Left colon (tissue), 2 donors: ENCODE measurements at regions not wholly inside any gene's neighbourhood (a gene's known extent, or its start where the extent isn't known, plus 50 kb on each side); places are given as distances from the start of the nearest gene placed in this dataset.

Source experiments
- ATAC-seq: fragments of 200-7000 bp; cut with Tn5 transposase; one replicate; pipeline ENCODE4 v1.9.1; 2020; ENCODE audit warnings: mild to moderate bottlenecking, moderate library complexity
- DNase-seq, 2 donors: peaks; one replicate each; pipeline ENCODE4 v3.0.0-alpha.2; 2020
- intact Hi-C, 2 donors: fragments of 100-400 bp; cut with DNase I in 1 of 2; cut with micrococcal nuclease in 1 of 2; formaldehyde crosslinking; loops; one replicate each; pipeline versions ENCODE4 v1.11.2 to v1.14.0; 2022; cut with DNase I, micrococcal nuclease
- donor health status: DM: no; HTN: no; CAD: no.
- donor health status: DM: yes; HTN: yes; CAD: no.

DNA sequence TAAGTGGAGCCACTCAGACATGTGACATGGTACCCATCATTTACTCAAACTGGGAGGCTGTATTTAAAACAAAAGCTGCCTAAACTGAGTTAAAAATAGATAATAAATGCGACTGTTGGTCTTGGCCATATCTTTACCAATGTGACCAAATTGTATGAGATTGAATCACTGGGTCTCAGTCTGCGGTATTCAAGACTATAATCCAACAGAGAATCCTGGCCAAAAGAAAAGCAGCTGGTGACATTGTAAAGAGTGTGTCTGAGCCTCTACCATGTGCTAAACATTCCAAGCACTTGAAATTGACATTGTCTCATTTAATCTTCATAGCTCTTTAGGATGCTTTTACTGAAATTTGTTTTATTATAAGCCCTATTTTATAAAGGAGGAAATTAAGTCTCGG lies 282.6 kb downstream of the ZNF608 start:
- intact Hi-C loops, result no loop called here
- no peak for ATAC-seq
- DNase-seq, result no peak

DNA sequence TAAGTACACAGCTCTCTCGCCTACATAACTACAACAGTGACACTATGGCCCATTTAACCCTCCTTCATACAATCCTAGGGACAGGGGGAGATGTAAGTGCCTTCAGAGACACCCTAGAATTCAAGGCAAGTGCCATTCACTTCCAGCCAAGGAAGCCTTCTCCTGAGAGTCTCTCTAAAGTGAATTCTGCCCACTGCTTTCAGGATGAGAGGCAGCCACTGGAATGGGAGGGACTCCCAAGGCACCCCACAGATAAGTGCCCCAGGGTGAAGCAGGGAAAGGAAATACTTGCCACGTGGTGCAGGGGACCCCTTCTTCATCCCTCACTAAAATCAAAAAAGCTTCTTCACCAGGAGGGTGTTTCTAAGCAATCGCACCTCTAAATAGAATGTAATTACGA lies 283.7 kb downstream of the ZNF608 start:
- DNase-seq, result no peak
- intact Hi-C loops, result no loop called here
- no peak for ATAC-seq

DNA sequence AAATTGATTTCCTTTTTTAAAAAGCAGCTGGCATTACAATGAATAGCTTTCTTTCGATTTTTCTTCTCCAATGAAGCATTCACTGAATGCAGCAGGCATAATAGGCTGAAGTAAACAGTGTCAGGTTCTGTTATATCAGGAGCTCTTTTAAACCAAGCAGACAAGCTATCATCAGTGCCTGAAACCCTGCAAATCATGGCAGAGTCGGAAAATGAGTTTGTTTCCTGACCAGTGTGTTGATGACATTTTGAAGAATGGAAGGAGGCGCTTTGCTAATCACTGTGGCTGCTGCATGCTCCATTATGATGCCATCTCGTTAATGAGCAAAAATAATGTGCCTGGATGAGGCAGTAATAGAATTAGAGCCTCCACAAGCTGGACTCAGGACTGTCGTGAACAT lies 284.5 kb downstream of the ZNF608 start:
- no peak for DNase-seq
- no peak for ATAC-seq
- intact Hi-C loops, result no loop called here

DNA sequence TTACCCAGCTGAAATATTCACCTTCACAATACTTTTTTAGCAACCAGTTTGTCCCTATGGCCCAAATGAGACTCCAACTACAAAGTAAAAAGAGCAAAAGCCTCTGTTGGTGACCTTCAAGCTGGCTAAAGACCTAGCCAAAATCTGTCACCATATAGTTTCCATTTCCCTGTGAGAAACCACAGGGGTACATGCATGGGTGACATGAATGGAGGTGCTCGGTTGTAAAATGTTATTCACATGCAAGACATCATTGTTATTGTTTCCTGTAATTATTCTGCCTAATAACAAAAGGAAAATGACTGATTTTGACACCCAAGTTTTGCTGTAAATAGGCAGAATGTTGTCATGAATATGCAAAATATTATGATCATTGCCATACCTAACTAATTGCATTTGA lies 285.3 kb downstream of the ZNF608 start:
- no peak for DNase-seq
- ATAC-seq, result no peak
- intact Hi-C loops, result no loop called here

DNA sequence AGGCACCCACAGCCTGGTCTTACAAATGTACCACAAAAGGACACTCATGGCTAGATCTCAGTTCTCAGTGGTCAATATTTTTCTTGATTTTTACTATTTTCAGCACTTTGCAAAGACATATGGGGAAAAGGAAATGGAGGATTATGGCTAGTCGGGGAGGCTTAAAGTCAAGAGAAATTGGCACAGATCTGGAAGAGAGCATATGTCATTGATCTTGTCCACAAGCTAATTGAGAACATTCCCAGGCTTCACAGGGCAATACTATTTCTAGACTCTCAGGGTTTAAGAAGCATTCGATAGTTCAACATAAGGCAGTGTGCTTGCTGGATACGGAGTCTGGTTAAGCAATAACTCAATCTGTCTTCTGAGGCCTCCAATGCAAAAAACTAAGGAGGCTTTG lies 285.8 kb downstream of the ZNF608 start:
- ATAC-seq (no peak), DNase-seq (no peak)
- intact Hi-C loops, result no loop called here

DNA sequence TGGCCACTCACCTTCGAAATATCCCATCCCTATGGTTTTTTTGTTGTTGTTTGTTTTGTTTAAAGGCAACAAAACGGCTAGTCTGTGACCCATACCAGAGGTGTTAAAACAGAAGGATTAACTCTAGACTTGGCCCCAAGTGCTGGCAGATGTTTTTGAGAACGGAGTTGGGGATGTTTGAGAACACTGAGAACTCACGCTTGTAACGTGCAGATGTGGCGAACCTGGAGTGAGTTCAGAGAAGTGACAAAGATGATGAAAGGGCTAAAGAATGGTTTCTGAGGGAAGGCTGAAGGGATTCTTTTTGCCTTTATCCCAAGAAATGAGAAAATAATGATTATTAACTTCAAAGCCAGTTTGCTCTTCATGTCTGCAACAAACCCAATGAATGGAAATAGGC lies 286.5 kb downstream of the ZNF608 start:
- no peak for ATAC-seq
- DNase-seq, result no peak
- intact Hi-C loops, result no loop called here

DNA sequence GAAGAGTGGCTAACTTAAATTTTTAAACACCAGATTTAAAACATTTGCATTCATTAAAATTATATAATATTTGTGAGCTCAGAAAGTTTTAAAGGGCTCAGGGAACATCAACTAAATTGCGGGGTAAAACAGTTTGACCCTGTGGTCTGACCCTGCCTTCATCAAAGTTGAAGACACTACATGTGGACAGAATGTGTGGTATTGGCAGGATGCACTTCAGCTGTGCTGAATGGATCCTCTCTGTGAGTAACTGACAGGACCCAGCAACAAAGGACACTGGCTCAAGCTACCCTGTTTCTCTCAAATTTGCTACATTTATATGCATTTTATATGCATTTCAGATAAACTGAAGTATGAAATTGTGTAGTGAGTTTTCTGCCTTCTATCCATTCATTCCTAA lies 288.5 kb downstream of the ZNF608 start:
- ATAC-seq (no peak), DNase-seq (no peak)
- intact Hi-C loops, result no loop called here

DNA sequence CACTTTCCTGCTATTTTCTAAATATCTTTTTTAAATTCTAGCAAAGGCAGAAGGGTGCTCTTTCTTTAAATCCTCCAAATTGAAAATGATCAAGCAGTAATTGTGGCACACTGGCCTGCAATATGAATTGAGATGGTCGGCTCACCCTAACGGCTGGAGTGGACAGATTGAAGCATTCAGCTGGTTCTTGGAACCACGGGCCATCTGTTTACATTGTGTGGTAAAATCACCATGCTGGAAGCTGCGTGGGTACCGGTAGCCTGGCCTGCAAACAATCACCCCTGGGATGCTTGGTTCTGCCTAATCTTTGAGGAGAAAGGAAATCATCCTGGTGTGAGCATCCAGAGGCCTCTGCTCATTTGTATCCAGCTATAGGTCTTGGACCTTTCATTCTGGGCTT lies 289.3 kb downstream of the ZNF608 start:
- DNase-seq, result no peak
- no peak for ATAC-seq
- intact Hi-C loops, result no loop called here

DNA sequence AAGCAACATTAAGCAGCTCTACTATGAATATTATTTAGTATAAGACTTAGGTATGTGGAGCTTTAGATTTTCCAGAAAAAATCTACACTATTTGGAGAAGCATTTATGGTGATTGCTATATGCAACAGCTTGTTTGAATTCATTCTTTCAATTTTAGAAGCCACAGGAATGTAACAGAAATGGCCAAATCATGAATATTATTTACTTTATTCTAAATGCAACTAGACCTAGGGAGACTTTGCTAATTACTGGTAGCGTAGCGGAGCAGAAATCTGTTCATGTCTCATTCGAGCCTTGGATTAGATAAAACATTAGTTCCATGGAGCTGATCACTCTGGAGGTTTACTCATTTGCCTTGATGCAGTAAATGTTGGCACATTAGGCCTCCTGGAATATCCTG lies 290.2 kb downstream of the ZNF608 start:
- no peak for DNase-seq
- intact Hi-C loops, result no loop called here
- ATAC-seq, result no peak

DNA sequence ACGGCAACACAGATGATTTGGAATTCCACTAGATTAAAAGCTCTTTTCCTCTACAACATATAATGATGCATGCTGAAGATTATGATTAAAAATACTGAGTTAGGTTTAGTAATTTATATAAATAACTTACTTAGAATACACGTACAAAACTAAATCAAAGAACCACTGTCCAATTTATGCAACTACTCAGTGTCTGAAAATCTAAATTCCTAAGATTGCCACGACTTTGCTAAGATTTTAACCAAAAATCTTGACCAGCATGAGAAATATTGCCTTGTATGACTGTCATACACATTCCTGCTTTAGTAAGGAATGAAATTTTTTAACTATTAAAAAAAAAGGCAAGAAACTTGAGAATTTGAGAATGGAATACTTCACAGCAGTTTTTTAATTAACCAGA lies 292.4 kb downstream of the ZNF608 start:
- intact Hi-C loops, result no loop called here
- ATAC-seq (no peak), DNase-seq (no peak)

DNA sequence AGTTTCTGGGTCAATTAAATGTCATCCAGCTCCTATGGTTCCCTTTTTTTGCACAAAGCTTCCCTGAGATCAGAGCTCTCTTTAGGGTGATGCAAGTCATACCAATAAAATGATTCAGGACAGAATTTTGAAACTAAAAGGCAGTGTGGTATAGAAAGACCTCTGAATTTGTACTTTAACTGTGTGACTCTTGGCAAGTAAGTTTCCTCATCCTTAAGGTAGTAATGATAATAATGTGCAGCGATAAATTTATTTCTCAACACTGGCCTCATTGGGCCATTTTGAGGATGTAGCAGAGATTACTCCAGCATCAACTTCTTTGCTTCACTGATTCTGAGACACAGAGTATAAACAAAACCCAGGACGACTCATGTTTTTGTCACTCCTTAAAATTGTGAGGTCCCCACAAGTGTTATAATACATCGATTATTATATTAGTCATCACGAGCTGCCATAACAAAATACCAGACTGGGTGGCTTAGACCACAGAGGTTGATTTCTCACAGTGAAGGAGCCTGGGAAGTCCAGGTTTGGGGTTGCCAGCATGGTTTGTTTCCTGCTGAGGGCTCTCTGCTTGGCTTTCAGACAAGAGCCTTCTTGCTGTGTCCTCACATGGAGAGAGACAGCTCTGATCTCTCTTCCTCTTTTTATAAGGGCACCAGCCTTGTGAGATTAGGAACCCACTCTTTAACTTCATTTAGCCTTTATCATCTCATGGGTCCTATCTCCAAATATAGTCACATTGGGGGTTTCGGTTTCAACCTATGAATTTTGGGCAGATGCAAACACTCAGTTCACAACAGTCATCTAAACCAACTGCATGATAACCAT lies 293.0 kb downstream of the ZNF608 start:
- DNase-seq (no peak), ATAC-seq (no peak)
- intact Hi-C loops, result no loop called here

DNA sequence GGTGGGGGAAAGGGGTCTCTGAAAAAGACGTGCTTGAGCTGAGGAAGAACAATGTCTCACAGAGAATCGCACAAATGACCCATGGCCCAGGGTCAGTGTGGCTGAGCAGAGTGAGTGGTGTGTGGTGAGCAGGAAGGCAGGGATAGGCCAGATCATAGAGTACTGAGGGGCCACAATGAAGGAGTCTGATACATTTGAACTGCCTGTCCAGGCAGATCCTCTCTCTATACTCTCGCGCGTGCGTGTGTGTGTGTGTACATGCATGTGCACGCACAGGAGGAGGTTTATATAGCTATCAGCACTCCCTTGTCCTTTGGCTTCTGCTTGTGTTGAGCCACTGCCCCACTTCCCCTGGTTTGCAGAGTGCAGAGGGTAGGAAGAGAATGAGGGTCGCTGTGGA lies 294.0 kb downstream of the ZNF608 start:
- DNase-seq, result no peak
- intact Hi-C loops, result no loop called here
- ATAC-seq, result no peak

DNA sequence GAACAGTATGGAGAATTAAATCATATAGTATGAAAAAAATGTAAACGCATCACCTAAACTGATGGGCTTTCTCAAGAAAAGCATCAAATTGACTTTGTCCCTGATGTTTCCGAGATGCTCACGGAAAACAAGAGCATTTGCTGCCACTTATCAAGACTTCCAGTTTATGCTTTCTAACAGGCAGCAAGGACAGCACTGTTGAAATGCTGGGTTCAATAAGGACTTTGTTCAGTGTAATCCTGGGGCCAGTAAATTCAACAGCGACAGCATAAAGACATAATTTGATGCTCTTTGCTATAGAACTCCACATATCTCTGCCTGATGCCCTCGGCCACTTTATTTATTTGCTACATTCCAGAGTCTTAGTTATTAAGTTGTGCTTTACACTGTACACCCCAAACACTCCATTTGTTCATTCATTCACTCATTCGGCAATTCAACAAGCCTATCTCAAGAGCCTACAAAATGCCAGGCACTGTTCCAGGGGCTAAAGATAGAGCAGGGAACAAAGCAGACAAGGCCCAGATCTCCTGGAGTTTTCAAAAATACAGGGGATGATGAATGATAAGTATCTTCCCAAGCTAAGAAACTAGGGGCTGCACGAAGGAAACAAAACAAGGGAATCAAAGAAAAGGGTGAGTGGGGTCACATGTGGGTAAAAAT lies 294.6 kb downstream of the ZNF608 start:
- intact Hi-C loops, result no loop called here
- no peak for ATAC-seq
- DNase-seq, result no peak

DNA sequence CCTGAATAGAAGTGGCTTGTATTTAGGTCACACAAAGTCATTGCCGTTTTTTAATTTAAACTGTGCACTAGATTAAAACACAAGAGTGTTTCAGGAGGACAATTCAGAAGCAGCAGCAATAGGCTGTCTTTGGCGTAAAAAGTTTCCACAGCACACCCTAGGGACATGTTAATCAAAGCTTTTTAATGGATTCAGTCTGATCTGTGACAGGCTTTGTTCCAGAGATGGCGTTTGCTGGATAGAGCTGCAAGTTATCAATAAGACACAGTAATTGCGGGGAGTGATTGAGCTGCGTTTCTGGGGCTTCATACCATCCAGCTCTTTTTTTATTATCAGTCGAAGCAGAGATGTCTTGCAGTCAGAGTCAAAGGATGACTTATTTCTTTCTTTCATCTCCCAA lies 300.3 kb downstream of the ZNF608 start:
- ATAC-seq, result no peak
- no peak for DNase-seq
- intact Hi-C loops, result no loop called here

DNA sequence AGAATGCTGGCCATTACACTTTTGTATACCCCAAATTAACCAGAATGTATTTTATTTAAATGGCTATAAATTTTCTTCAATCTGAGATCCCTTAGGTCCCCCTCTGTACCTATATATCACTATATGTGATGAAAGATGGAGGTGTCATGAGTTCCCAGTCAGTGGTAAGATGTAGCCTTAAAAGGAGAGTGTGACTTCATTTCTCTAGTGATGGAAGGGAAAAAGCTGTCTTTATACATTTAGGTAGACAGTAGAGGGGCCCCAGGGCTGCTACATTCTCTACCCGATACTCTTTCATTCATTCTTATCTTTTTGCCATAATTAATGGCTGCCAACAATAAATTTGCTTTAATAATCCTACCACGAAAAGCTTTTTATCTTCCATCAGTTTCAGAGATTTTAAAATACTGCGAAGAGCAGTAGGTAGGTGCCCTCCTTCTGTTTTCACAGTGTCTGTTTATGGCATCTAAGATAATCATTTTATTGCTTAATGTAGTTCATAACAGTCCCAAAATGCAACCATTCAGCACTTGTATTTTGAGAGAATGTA lies 301.3 kb downstream of the ZNF608 start:
- DNase-seq (no peak), ATAC-seq (no peak)
- intact Hi-C loops, result no loop called here

DNA sequence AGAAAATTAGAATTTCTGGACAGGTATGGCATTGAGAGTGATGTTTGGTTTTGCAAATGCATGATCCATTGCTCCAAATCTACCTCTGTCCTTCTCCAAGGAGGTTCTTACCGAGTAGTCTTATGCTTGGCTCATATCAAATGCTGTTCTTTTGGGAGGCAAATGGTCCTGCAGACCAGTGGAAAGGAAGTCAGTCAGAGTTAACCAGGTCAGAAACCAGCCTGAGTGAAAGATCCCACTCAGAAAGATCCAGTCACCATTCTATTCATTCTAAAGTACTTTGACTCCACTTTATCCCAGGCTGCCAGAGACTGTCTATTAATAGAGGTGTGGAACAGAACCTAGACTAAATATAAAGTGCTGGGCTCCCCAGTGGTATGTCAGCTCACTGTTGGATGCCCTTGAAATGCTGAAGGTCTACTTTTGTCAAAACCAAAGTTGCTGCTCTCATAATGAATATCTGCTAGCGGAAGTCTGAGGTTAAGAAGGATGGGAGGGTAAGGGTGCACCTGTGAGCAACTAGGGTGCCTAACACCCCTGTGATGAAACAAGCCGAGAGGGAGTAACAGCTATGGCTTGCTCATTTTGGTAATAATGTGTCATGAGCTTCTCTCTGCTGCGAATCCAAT lies 302.2 kb downstream of the ZNF608 start:
- DNase-seq (no peak), ATAC-seq (no peak)
- intact Hi-C loops, result no loop called here

DNA sequence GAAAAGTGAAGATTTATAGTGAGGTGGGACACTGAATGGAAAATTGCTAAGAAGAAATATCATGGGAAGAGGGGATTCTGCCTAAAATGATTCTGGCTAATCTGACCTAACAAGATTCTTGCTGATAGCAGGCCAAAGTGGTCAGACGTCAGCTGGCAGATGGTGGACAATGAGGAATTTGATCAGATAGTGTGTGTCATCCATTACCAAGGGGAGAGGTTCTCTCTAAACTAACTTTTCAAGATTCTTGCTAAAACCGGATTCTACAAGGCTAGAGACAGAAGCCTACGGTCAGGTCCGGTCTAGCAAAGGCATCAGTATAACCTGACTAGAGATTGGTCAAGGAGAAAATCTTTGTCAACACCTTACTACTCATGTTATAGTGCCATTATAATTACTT lies 306.0 kb downstream of the ZNF608 start:
- DNase-seq (no peak), ATAC-seq (no peak)
- intact Hi-C loops, result no loop called here

DNA sequence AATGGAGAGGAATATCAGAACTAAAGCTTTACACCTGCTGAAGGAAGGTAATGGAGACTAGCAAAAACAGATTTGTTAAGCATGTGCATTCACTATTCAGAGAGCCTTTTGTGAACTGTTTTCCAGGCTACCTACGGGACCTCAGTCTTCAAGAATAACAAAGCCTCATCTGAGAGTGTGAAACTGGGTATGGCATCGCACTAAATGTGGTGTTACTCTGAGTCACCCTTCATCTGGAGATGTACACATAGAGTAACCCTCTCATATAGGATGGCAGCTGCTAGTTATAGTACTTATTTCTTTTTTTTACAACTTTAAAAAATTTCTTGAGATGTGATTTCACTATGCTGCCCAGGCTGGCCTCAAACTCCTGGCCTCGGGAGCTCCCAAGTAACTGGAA lies 306.8 kb downstream of the ZNF608 start:
- ATAC-seq (no peak), DNase-seq (no peak)
- intact Hi-C loops, result no loop called here

DNA sequence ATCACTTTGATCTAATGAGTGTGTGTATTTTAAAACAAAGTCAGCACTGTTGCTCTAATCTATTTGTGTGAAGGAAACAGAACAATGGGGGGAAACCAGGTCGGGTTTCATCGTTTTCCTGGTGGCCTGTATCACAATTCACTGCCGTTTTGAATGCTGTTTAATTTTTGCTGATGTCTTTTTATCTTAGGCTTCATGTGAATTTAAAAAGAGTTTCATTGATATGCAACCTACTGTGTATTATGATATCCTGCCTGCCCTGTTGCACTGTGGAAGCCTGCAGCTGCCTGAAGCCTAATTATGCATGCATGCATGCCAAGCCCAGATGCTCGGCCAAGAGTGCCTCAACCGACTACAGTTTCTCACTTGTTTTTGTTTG lies 307.5 kb downstream of the ZNF608 start:
- DNase-seq (no peak), ATAC-seq (no peak)
- intact Hi-C loops, result no loop called here
